GM21723 (cell line): ENCODE measurements at regions not wholly inside any gene's neighbourhood (a gene's known extent, or its start where the extent isn't known, plus 50 kb on each side); places are given as distances from the start of the nearest gene placed in this dataset.

Experiments used
- ATAC-seq: cut with Tn5 transposase; IDR thresholded peaks from one replicate; pipeline ENCODE4 v1.9.1; 2021; ENCODE audit warnings: mild to moderate bottlenecking, moderate library complexity; ENCODE audit not compliant: unreplicated experiment

DNA sequence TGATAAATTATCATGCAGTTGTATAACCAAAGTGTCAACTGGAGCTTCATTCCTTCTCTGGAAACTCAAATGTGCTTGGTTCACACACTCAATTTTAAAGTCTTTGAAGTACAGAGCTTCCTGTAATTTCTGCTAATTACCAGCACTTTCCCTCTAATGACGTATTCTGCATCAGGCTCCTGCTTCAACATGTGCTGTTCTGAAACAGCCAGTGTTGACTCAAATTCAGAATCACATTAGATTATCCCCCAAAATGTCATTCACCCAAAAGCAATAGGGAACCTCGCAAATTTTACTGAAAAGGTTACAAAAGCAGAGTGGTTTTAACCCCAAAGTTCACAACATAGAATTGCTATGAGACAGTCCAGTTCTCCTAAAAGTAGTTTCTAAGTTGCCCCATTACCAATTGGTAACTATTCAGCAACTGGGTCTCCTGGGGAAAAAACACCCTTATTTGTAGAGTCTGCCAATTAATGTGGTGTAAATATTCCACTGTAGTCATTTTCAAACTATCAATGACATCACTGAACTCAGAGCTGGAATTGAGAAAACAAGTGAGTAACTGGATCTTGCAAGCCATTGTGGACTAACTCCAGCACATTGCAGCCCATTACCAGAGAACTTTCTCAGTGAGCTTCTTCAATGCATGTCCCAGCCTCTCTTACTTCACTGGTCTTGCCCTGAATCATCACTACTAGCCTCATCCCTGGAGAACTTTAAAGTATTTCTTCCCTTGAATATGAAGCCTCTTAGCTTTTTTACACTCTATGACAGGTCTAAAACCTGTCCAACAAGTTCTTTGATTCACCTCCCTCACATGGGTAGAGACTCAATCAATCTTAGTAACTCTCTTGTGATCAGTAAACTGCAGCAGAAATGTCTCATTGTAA is 955.4 kb downstream of the EFNB2 start:
- no peak for ATAC-seq

DNA sequence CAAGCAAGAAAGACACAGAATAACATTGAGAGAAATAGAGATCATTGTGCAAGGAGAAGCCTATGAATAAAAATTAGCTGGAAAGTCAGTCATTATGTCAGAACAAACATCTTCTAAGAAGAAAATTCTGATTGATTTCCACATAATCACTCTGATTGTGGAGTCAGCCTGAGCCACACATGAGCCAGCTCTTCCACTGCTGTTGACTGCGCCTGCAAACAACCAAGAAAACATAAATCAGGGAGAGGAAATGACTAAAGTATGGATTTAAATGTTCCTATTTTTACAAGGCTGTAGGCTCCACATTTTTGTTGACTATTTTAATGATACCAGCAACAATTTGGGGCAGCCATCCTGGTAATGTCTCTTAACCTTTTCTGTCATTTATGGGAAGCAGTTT is 962.3 kb downstream of the EFNB2 start:
- ATAC-seq = no peak

- ATAC-seq = no peak
These were observed 963.1 kb downstream of the EFNB2 start for GRCh38 chr13:105572401-105572800.

DNA sequence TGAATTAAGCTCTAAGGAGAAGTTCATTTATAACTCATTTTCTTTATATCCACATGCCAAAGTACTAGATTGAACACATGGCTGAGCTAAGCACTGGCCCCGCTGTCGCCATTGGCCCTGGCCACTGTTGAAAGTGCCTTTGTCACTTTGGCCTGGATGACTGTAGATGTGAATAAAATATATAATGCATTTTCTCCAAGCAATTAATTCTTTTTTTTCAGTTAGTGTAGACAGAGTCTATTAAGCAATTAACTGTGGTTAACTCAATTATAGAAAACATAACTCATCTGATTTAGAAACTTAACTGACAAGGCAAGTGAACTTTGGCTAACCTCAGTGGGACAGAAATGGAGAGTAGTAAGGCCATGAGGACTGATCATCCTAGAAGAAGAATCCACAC is 965.6 kb downstream of the EFNB2 start:
- ATAC-seq = no peak

- no peak for ATAC-seq
These were observed 967.4 kb downstream of the EFNB2 start for GRCh38 chr13:105567951-105568525.

- ATAC-seq = no peak
These were observed 970.2 kb downstream of the EFNB2 start for GRCh38 chr13:105565136-105565727.

DNA sequence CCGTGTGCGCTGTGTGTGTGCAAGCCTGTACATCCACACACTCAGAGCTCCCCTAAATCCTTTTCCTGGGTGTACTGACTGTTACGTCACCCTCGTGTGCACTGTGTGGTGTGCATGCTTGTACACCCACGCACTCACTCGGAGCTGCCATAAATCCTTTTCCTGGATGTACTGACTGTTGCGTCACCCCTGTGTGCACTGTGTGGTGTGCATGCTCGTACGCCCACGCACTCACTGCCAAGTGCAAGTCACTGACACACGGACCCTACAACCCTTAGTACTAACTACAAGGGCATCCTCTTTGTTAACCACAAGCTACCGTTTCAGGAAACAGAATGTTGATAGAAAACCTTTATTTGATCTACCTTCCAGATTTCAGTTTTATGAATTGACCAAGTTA is 983.4 kb downstream of the EFNB2 start:
- ATAC-seq = no peak

- no peak for ATAC-seq
These were observed 987.6 kb downstream of the EFNB2 start for GRCh38 chr13:105547851-105548250.

DNA sequence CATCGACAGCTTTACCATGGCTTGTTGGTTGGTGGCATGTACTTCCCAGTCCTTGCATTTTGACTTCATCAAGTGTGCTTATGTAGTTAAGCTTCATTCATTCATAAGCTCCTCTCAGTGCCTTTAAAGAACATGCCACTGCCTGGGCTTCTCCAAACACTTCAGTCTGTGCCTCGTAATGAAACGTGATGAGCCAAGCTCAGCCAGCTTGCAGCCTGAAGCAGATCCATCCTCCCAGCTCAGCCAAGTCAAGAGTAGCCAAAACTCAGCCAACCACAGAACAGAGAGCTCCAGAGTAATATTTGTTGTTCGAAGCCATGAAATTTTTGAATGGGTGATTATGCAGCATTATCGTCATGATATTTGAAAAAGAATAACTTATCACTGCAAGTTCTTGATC is 989.7 kb downstream of the EFNB2 start:
- no peak for ATAC-seq

DNA sequence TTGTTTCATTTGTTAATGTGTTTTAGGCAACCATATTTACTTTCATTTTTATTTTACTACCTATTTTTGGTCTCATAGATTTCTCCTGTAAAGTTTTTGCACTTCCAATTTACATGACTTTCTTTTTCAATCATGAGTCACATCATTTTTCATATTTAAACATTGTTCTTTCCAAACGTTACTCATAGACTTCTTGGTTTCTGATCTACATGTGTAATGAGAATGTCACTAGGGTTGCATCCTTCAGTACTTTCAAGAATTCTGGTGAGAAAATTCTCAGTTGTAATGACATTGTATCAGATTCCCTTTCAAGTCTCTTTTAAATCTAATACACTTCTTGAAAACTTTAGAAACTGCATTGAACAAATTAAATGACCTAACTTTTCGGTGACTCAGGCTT is 991.7 kb downstream of the EFNB2 start:
- ATAC-seq = no peak

GRCh38 chr13:105541565-105541964 is 993.9 kb downstream of the EFNB2 start:
- ATAC-seq = no peak

- ATAC-seq = no peak
These were observed 997.1 kb downstream of the EFNB2 start for GRCh38 chr13:105538346-105538745.

GRCh38 chr13:105537113-105537512 is 998.3 kb downstream of the EFNB2 start:
- ATAC-seq = no peak

DNA sequence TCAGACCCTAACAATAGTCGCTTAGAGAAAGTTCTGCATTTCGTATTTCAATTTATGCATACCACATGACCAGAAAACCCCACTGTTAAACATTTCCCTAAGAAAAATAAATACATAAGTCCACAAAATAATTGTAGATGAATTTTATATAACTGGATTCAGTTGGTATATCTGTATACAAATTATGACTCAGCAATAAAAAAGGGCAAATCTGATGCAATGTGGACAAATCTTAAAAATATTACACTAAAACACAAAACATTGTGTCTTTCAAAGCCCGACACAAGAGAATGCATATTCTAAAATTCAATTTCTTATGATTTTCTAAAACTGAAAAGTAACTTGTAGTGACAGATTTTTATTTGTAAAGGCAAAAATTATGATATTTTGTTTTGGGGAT is 1005.0 kb downstream of the EFNB2 start:
- ATAC-seq = no peak

DNA sequence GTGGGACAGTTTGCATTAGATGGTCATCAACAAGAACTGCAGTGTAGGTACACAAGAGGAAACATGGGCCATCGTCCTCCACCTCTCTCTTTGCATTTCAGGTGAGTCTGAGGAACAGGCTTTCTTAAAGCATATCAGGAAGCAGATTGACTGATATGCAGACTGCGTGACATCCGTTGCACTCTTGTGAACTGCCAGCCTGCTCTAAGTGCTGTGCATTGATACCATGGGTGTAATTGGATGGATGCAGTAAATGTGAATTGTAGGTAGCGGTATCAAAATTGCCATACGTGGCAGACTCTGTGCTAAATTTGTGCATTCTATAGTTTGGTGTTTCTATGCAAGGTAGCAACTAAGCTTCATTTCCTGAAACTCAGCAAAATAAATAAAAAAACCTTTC is 1008.3 kb downstream of the EFNB2 start:
- ATAC-seq = no peak

- ATAC-seq = no peak
These were observed 1015.7 kb downstream of the EFNB2 start for GRCh38 chr13:105519771-105520170.

- ATAC-seq = no peak
These were observed 1017.4 kb downstream of the EFNB2 start for GRCh38 chr13:105518086-105518485.

GRCh38 chr13:105514401-105514800 is 1021.1 kb downstream of the EFNB2 start:
- ATAC-seq = no peak

- ATAC-seq = no peak
These were observed 1022.0 kb downstream of the EFNB2 start for GRCh38 chr13:105513448-105513847.

GRCh38 chr13:105509981-105510762 is 1025.3 kb downstream of the EFNB2 start:
- ATAC-seq = no peak

GRCh38 chr13:105506463-105506862 is 1029.0 kb downstream of the EFNB2 start:
- no peak for ATAC-seq
